PFSK-1 (cell line): ENCODE measurements at regions not wholly inside any gene's neighbourhood (a gene's known extent, or its start where the extent isn't known, plus 50 kb on each side); places are given as distances from the start of the nearest gene placed in this dataset.

Experiments used
- POLR2AphosphoS5 ChIP-seq: IDR thresholded peaks from 2 replicates; pipeline ENCODE4 v1.6.1; 2012; ENCODE audit warnings: low read depth, mild to moderate bottlenecking, control low read depth, low read length, moderate library complexity
- REST ChIP-seq, 2 experiments: IDR thresholded peaks; 2 replicates each; pipeline versions ENCODE4 v1.6.1 to v1.8.0; 2011 to 2012; ENCODE audit warnings: low read depth in 2 of 2, low read length in 2 of 2, control low read depth in 1 of 2, inconsistent platforms in 1 of 2, mild to moderate bottlenecking in 1 of 2, moderate library complexity in 1 of 2; ENCODE audit not compliant: insufficient read depth in 1 of 2
- SIN3A ChIP-seq: IDR thresholded peaks from 2 replicates; pipeline ENCODE4 v1.6.1; 2012; ENCODE audit warnings: mild to moderate bottlenecking, low read length, moderate library complexity, borderline replicate concordance; ENCODE audit not compliant: insufficient read depth

DNA sequence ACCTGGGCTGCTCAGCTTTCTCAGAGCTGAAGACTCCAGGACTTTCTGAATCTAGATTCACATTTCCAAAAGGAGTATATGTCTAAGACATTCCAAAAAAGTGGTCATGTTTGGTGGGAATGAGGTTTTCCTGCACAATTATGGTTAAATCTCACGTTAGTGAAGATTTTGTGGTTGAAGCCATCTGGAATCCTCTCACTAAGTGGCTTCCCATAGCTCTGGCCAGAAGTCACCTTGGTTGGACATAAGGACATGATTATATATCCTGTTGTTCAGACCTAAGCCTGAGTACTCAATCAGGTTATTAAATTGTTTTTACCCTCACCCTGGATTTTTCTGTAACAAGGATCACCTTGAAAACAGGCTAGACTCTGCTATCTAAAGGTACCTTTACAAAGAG, 176.1 kb upstream of the PLN start:
- TF ChIP-seq POLR2AphosphoS5 = no peak
- TF ChIP-seq SIN3A = no peak
- no peak for TF ChIP-seq REST (IDR thresholded peaks at IDR 0.05; ENCODE audit: insufficient read depth in 1 of 2, low read depth in 2 of 2, low read length in 2 of 2)
